HCT116 (cell line): ENCODE measurements at regions not wholly inside any gene's neighbourhood (a gene's known extent, or its start where the extent isn't known, plus 50 kb on each side); places are given as distances from the start of the nearest gene placed in this dataset.

Experiments used
- ATAC-seq: fragments of 200-7000 bp; cut with Tn5 transposase; 2 replicates; pipeline ENCODE4 v1.9.1; 2020; ENCODE audit warnings: mild to moderate bottlenecking, moderate library complexity
- BruUV-seq: library from RNA; stranded (reverse); fragments of 400-500 nt; replicated peaks from 2 replicates; lab custom pipeline; 2021; lab: Mats Ljungman, UMichigan
- CTCF ChIA-PET: fragments of 300-600 bp; sonication (Branson Sonifier 250); formaldehyde crosslinking; loops from one replicate; lab custom pipeline; 2021; ENCODE audit warnings: antibody characterized with exemption; lab: Charles Lee
- POLR2A ChIA-PET: fragments of 300-600, 350-600 bp; sonication (Branson Sonifier 250); formaldehyde crosslinking; loops from one replicate; lab custom pipeline; 2021; ENCODE audit warnings: antibody characterized with exemption; lab: Charles Lee
- RAD21 ChIA-PET, 2 experiments: fragments of 300-600 bp; sonication (Branson Sonifier 250); formaldehyde crosslinking; loops; one replicate each; lab custom pipeline; 2023; ENCODE audit warnings: low total read pairs in 2 of 2; ENCODE audit not compliant: uncharacterized antibody in 2 of 2, unreplicated experiment in 2 of 2, low non-redundant PET in 1 of 2; lab: Charles Lee
- DNase-seq: peaks from one replicate; pipeline ENCODE4 v3.0.0-alpha.2; 2010; ENCODE audit warnings: low read depth, low spot score
- H2AFZ ChIP-seq: fragments of 200-600 bp; shearing (Covaris generic), sonication (generic); 2 replicates; pipeline ENCODE4 v1.6.1; 2017; ENCODE audit warnings: low read depth, mixed run types, mixed read lengths, antibody characterized with exemption, low read length; ENCODE audit not compliant: poor library complexity, severe bottlenecking
- H3K27ac ChIP-seq: 2 replicates; pipeline ENCODE4 v1.5.1; 2012; ENCODE audit warnings: low read depth, low read length
- H3K27me3 ChIP-seq: fragments of 200-600 bp; sonication (generic); 2 replicates; pipeline ENCODE4 v1.6.1; 2016; ENCODE audit warnings: mixed run types, low read length, mixed read lengths; ENCODE audit not compliant: insufficient read depth
- H3K36me3 ChIP-seq, 2 experiments: fragments of 200-500 bp in 1 of 2; fragments of 200-600 bp in 1 of 2; sonication (Bioruptor generic) in 1 of 2; sonication (generic) in 1 of 2; 2 replicates each; pipeline versions ENCODE4 v1.5.1 to v1.6.1; 2014 to 2016; ENCODE audit warnings: low read length in 2 of 2, inconsistent platforms in 1 of 2, mixed read lengths in 1 of 2, mixed run types in 1 of 2; ENCODE audit not compliant: insufficient read depth in 2 of 2, control insufficient read depth in 1 of 2
- H3K4me1 ChIP-seq, 2 experiments: fragments of 200-600 bp in 1 of 2; sonication (generic) in 1 of 2; 2 replicates each; pipeline versions ENCODE4 v1.5.1 to v1.6.1; 2012 to 2017; ENCODE audit warnings: low read length in 2 of 2, inconsistent platforms in 1 of 2, mild to moderate bottlenecking in 1 of 2, mixed read lengths in 1 of 2, mixed run types in 1 of 2, moderate library complexity in 1 of 2; ENCODE audit not compliant: insufficient read depth in 2 of 2, control insufficient read depth in 1 of 2
- H3K4me2 ChIP-seq: fragments of 200-600 bp; sonication (generic); 2 replicates; pipeline ENCODE4 v1.6.1; 2017; ENCODE audit warnings: mixed run types, low read length, mixed read lengths
- H3K4me3 ChIP-seq, 2 experiments: fragments of 200-600 bp in 1 of 2; sonication (generic) in 1 of 2; replicated peaks in 1 of 2; 2 replicates each; pipeline ENCODE4 v1.5.1; 2011 to 2016; ENCODE audit warnings: low read length in 2 of 2, control low read depth in 1 of 2, low read depth in 1 of 2, mild to moderate bottlenecking in 1 of 2, mixed read lengths in 1 of 2, mixed run types in 1 of 2
- H3K79me2 ChIP-seq: fragments of 200-600 bp; sonication (generic); 2 replicates; pipeline ENCODE4 v1.6.1; 2017; ENCODE audit warnings: mild to moderate bottlenecking, mixed run types, low read length, moderate library complexity, mixed read lengths; ENCODE audit not compliant: insufficient read depth
- H3K9ac ChIP-seq: fragments of 200-600 bp; sonication (generic); 2 replicates; pipeline ENCODE4 v1.6.1; 2016; ENCODE audit warnings: low read length, mixed read lengths
- H3K9me2 ChIP-seq: fragments of 200-600 bp; sonication (generic), shearing (Covaris generic); 2 replicates; pipeline ENCODE4 v1.6.1; 2017; ENCODE audit warnings: mixed run types, mild to moderate bottlenecking, moderate library complexity; ENCODE audit not compliant: insufficient read depth
- H3K9me3 ChIP-seq, 2 experiments: fragments of 200-500 bp in 1 of 2; fragments of 200-600 bp in 1 of 2; sonication (Bioruptor generic) in 1 of 2; sonication (generic) in 1 of 2; 2 replicates each; pipeline ENCODE4 v1.6.1; 2014 to 2017; ENCODE audit warnings: low read length in 2 of 2, mixed read lengths in 2 of 2, inconsistent platforms in 1 of 2, low read depth in 1 of 2, mild to moderate bottlenecking in 1 of 2, mixed run types in 1 of 2, moderate library complexity in 1 of 2; ENCODE audit not compliant: control insufficient read depth in 1 of 2, insufficient read depth in 1 of 2
- H4K20me1 ChIP-seq: fragments of 200-600 bp; sonication (generic), shearing (Covaris generic); 2 replicates; pipeline ENCODE4 v1.6.1; 2017; ENCODE audit warnings: mixed run types, mild to moderate bottlenecking, moderate library complexity; ENCODE audit not compliant: insufficient read depth
- ATF3 ChIP-seq: IDR thresholded peaks from 2 replicates; pipeline ENCODE4 v1.6.1; 2012
- CEBPB ChIP-seq: IDR thresholded peaks from 2 replicates; pipeline ENCODE4 v1.6.1; 2012; ENCODE audit warnings: low read depth
- ELF1 ChIP-seq: IDR thresholded peaks from 2 replicates; pipeline ENCODE4 v1.6.1; 2012; ENCODE audit warnings: low read depth, borderline replicate concordance
- FOSL1 ChIP-seq: IDR thresholded peaks from 2 replicates; pipeline ENCODE4 v1.6.1; 2012; ENCODE audit warnings: low read depth
- SP1 ChIP-seq: IDR thresholded peaks from 2 replicates; pipeline ENCODE4 v1.6.1; 2012; ENCODE audit warnings: low read depth
- ZFX ChIP-seq: fragments of 450-650 bp; IDR thresholded peaks from 2 replicates; pipeline ENCODE4 v1.6.1; 2017
- intact Hi-C: fragments of 100-400 bp; cut with micrococcal nuclease; formaldehyde crosslinking; loops from 2 replicates; pipeline ENCODE4 v1.10.0; 2022

GRCh38 chr18:28789502-28789901 is 612.6 kb upstream of the CDH2 start:
- no peaks in the 10 kb centered on the region for H3K4me1 ChIP-seq
- TF ChIP-seq ATF3 (no peak), CEBPB (no peak)

GRCh38 chr18:28786926-28787325 is 610.0 kb upstream of the CDH2 start:
- Histone ChIP-seq H3K9ac (no peak overlapping the region), H3K4me2 (no peak overlapping the region), H4K20me1 (no peaks in the 10 kb centered on the region), H3K27ac (no peak overlapping the region), H3K4me1 (no peaks in the 10 kb centered on the region), H3K4me3 (no peak overlapping the region), H3K9me2 (no peaks in the 10 kb centered on the region), H3K36me3 (no peaks in the 10 kb centered on the region), H3K9me3 (no peaks in the 10 kb centered on the region), H3K79me2 (no peaks in the 10 kb centered on the region), H2AFZ (no peak overlapping the region), H3K27me3 (no peaks in the 10 kb centered on the region)
- ChIA-PET RAD21 (no interaction called here), POLR2A (no interaction called here), CTCF (no interaction called here)
- no peak for TF ChIP-seq ELF1
- TF ChIP-seq ATF3 = no peak
- TF ChIP-seq ZFX = no peak
- no peak for TF ChIP-seq FOSL1
- TF ChIP-seq SP1 = no peak
- no TSS peak for BruUV-seq
- no peak for DNase-seq
- intact Hi-C loops = no loop called here
- ATAC-seq = no peak

More at GRCh38 chr18:28789502-28789901, 612.6 kb upstream of the CDH2 start:
- ChIA-PET POLR2A (no interaction called here), RAD21 (no interaction called here), CTCF (no interaction called here)
- no peak overlapping the region for H3K4me3 ChIP-seq
- no peaks in the 10 kb centered on the region for H3K36me3 ChIP-seq
- no peaks in the 10 kb centered on the region for H3K9me3 ChIP-seq
- ATAC-seq = no peak
- no peak for DNase-seq
- no TSS peak for BruUV-seq
- H3K27me3 ChIP-seq = no peaks in the 10 kb centered on the region
- no peak overlapping the region for H3K4me2 ChIP-seq
- intact Hi-C loops = no loop called here
- no peak overlapping the region for H3K9ac ChIP-seq
- no peaks in the 10 kb centered on the region for H3K79me2 ChIP-seq
- H3K27ac ChIP-seq = no peak overlapping the region
- H2AFZ ChIP-seq = no peak overlapping the region
- H3K9me2 ChIP-seq = no peaks in the 10 kb centered on the region
- H4K20me1 ChIP-seq = no peaks in the 10 kb centered on the region
